CD14-positive monocyte (primary cell): ENCODE measurements at regions not wholly inside any gene's neighbourhood (a gene's known extent, or its start where the extent isn't known, plus 50 kb on each side); places are given as distances from the start of the nearest gene placed in this dataset.

Experiments
- DNase-seq, 3 donors: peaks; one replicate each; pipeline ENCODE4 v3.0.0-alpha.2; 2011 to 2022
- H2AFZ ChIP-seq: 2 replicates; pipeline ENCODE4 v1.6.0; 2012; ENCODE audit warnings: mild to moderate bottlenecking, low read depth, low read length, inconsistent platforms; ENCODE audit not compliant: insufficient read depth, poor library complexity, severe bottlenecking
- H3K27ac ChIP-seq, 2 donors: 1 replicate in 1 of 2; 2 replicates in 1 of 2; pipeline ENCODE4 v1.5.1; 2012 to 2013; ENCODE audit warnings: low read length in 2 of 2, control low read depth in 1 of 2, inconsistent platforms in 1 of 2, low read depth in 1 of 2, mild to moderate bottlenecking in 1 of 2
- H3K27me3 ChIP-seq, 2 donors: one replicate each; pipeline versions ENCODE4 v1.6.0 to v1.6.1; 2011 to 2013; ENCODE audit warnings: low read length in 2 of 2; ENCODE audit not compliant: control insufficient read depth in 2 of 2, insufficient read depth in 2 of 2
- H3K36me3 ChIP-seq, 2 donors: replicated peaks in 1 of 2; 1 replicate in 1 of 2; 2 replicates in 1 of 2; pipeline versions ENCODE4 v1.5.1 to v1.6.1; 2012 to 2013; ENCODE audit warnings: low read length in 2 of 2, control low read depth in 1 of 2, inconsistent platforms in 1 of 2, mild to moderate bottlenecking in 1 of 2; ENCODE audit not compliant: insufficient read depth in 2 of 2, control insufficient read depth in 1 of 2
- H3K4me1 ChIP-seq, 2 donors: 1 replicate in 1 of 2; 2 replicates in 1 of 2; pipeline versions ENCODE4 v1.5.1 to v1.6.1; 2012 to 2013; ENCODE audit warnings: low read length in 2 of 2, control low read depth in 1 of 2, inconsistent platforms in 1 of 2, mild to moderate bottlenecking in 1 of 2, moderate library complexity in 1 of 2; ENCODE audit not compliant: insufficient read depth in 2 of 2, control insufficient read depth in 1 of 2
- H3K4me2 ChIP-seq: replicated peaks from 2 replicates; pipeline ENCODE3; 2012; ENCODE audit warnings: low read length, moderate library complexity, mild to moderate bottlenecking; ENCODE audit not compliant: poor library complexity, severe bottlenecking; ENCODE audit errors: extremely low read depth
- H3K4me3 ChIP-seq, 3 experiments: fragments of 200-600 bp in 1 of 3; sonication (generic) in 1 of 3; replicated peaks in 1 of 3; 1 replicate in 2 of 3; 2 replicates in 1 of 3; pipeline ENCODE4 v1.5.1; 2011 to 2013; ENCODE audit warnings: low read length in 3 of 3, mild to moderate bottlenecking in 3 of 3, control low read depth in 2 of 3, low read depth in 2 of 3, inconsistent platforms in 1 of 3, moderate library complexity in 1 of 3
- H3K79me2 ChIP-seq: 2 replicates; pipeline ENCODE4 v1.6.0; 2012; ENCODE audit warnings: mild to moderate bottlenecking, control low read depth, inconsistent platforms, low read length, moderate library complexity; ENCODE audit not compliant: insufficient read depth
- H3K9ac ChIP-seq: 2 replicates; pipeline ENCODE4 v1.6.0; 2017; ENCODE audit warnings: low read length, mild to moderate bottlenecking; ENCODE audit not compliant: insufficient read depth, poor library complexity, severe bottlenecking
- H3K9me3 ChIP-seq, 2 donors: replicated peaks in 1 of 2; 1 replicate in 1 of 2; 2 replicates in 1 of 2; pipeline versions ENCODE4 v1.5.1 to v1.6.1; 2012 to 2013; ENCODE audit warnings: low read length in 2 of 2, control low read depth in 1 of 2; ENCODE audit not compliant: control insufficient read depth in 1 of 2, insufficient read depth in 1 of 2
- H4K20me1 ChIP-seq: 2 replicates; pipeline ENCODE4 v1.6.0; 2012; ENCODE audit warnings: mild to moderate bottlenecking, low read length, control low read depth, moderate library complexity; ENCODE audit not compliant: insufficient read depth
- H3K27ac Mint-ChIP-seq, 7 donors: one replicate each; pipeline ENCODE4 v1.8.0; 2020; ENCODE audit warnings: mild to moderate bottlenecking in 7 of 7, mixed read lengths in 7 of 7, moderate library complexity in 6 of 7, inconsistent platforms in 2 of 7
- H3K27me3 Mint-ChIP-seq, 3 donors: one replicate each; pipeline ENCODE4 v1.8.0; 2021 to 2022; ENCODE audit warnings: low read depth in 3 of 3, mild to moderate bottlenecking in 3 of 3, mixed read lengths in 3 of 3, moderate library complexity in 3 of 3, inconsistent platforms in 1 of 3
- H3K36me3 Mint-ChIP-seq, 2 donors: one replicate each; pipeline ENCODE4 v1.8.0; 2020; ENCODE audit warnings: mixed read lengths in 2 of 2, inconsistent platforms in 1 of 2, mild to moderate bottlenecking in 1 of 2
- H3K4me1 Mint-ChIP-seq: one replicate; pipeline ENCODE4 v1.8.0; 2020; ENCODE audit warnings: mild to moderate bottlenecking, mixed read lengths
- H3K4me3 Mint-ChIP-seq, 2 donors: one replicate each; pipeline ENCODE4 v1.8.0; 2020; ENCODE audit warnings: mild to moderate bottlenecking in 2 of 2, mixed read lengths in 2 of 2, moderate library complexity in 1 of 2
- H3K9me3 Mint-ChIP-seq, 7 donors: one replicate each; pipeline ENCODE4 v1.8.0; 2020 to 2022; ENCODE audit warnings: mixed read lengths in 7 of 7, mild to moderate bottlenecking in 6 of 7, moderate library complexity in 6 of 7, inconsistent platforms in 2 of 7
- WGBS: methylation state at CpG from one replicate; pipeline ENCODE4 v1.1.5; 2013; ENCODE audit warnings: missing lambda C conversion rate; ENCODE audit not compliant: insufficient coverage; 5-methylcytosine and 5-hydroxymethylcytosine counted together
- intact Hi-C, 2 donors: fragments of 100-400 bp; cut with micrococcal nuclease; formaldehyde crosslinking; loops; one replicate each; pipeline versions ENCODE4 v1.15.0 to v1.15.1; 2023
- TF ChIP-seq, protein P1 (sequence below): fragments of 200-600 bp; IDR thresholded peaks from one replicate; pipeline ENCODE4 v1.8.0; 2022; ENCODE audit warnings: antibody characterized with exemption, mild to moderate bottlenecking

GRCh38 chrX:13492286-13492685 is 77.1 kb upstream of the EGFL6 start:
- H3K27me3 Mint-ChIP-seq: peaks cover 0 to 38% (median 0%) of the 10 kb centered on the region in 3 donors
- intact Hi-C loops: loop anchor here (10.0 kb wide), 3 partner anchors 517 to 667 kb away; partner anchors contain the start of gene TMSB4X (in 1 of the 2)
- Histone ChIP-seq H3K79me2 (no peaks in the 10 kb centered on the region), H3K4me2 (no peak overlapping the region), H3K27me3 (peaks cover 0 to 27% of the 10 kb centered on the region in 2 donors), H3K27ac (no peak overlapping the region), H3K9me3 (no peaks in the 10 kb centered on the region), H3K4me1 (peaks cover 58 to 69% of the 10 kb centered on the region in 2 donors), H3K4me3 (no peak overlapping the region), H3K36me3 (no peaks in the 10 kb centered on the region), H4K20me1 (no peaks in the 10 kb centered on the region), H3K9ac (no peak overlapping the region), H2AFZ (no peak overlapping the region)
- TF ChIP-seq, protein P1, sequence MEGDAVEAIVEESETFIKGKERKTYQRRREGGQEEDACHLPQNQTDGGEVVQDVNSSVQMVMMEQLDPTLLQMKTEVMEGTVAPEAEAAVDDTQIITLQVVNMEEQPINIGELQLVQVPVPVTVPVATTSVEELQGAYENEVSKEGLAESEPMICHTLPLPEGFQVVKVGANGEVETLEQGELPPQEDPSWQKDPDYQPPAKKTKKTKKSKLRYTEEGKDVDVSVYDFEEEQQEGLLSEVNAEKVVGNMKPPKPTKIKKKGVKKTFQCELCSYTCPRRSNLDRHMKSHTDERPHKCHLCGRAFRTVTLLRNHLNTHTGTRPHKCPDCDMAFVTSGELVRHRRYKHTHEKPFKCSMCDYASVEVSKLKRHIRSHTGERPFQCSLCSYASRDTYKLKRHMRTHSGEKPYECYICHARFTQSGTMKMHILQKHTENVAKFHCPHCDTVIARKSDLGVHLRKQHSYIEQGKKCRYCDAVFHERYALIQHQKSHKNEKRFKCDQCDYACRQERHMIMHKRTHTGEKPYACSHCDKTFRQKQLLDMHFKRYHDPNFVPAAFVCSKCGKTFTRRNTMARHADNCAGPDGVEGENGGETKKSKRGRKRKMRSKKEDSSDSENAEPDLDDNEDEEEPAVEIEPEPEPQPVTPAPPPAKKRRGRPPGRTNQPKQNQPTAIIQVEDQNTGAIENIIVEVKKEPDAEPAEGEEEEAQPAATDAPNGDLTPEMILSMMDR: no peak
- no CpG with 5 or more reads among the region's 2 CpGs for WGBS
- peaks cover 49% of the 10 kb centered on the region for H3K4me1 Mint-ChIP-seq
- H3K27ac Mint-ChIP-seq: peak overlapping the region in 3 of 7 donors; percentile 31 to 75 (median 40)
- H3K4me3 Mint-ChIP-seq: no peak overlapping the region
- H3K9me3 Mint-ChIP-seq: no peaks in the 10 kb centered on the region
- H3K36me3 Mint-ChIP-seq: no peaks in the 10 kb centered on the region
- no peak for DNase-seq

GRCh38 chrX:13491061-13491460 is 78.3 kb upstream of the EGFL6 start:
- Histone ChIP-seq H2AFZ (no peak overlapping the region), H3K36me3 (no peaks in the 10 kb centered on the region), H3K9ac (no peak overlapping the region), H3K4me2 (peak overlapping the region; percentile 41), H3K27me3 (peaks cover 0 to 29% of the 10 kb centered on the region in 2 donors), H3K4me3 (peak overlapping the region in 1 of 3 experiments; percentile 34), H3K27ac (peak overlapping the region in 1 of 2 donors; percentile 77), H4K20me1 (no peaks in the 10 kb centered on the region), H3K9me3 (no peaks in the 10 kb centered on the region), H3K4me1 (peaks cover 59 to 72% of the 10 kb centered on the region in 2 donors), H3K79me2 (no peaks in the 10 kb centered on the region)
- H3K36me3 Mint-ChIP-seq: no peaks in the 10 kb centered on the region
- peak; percentile 36 to 67 (median 36) for DNase-seq
- peak overlapping the region; percentile 78 to 91 (median 90) for H3K27ac Mint-ChIP-seq
- peaks cover 50% of the 10 kb centered on the region for H3K4me1 Mint-ChIP-seq
- H3K4me3 Mint-ChIP-seq: peak overlapping the region in 1 of 2 donors; percentile 46
- H3K9me3 Mint-ChIP-seq: no peaks in the 10 kb centered on the region
- intact Hi-C loops: loop anchor here (10.0 kb wide), 3 partner anchors 516 to 666 kb away; partner anchors contain the start of gene TMSB4X (in 1 of the 2)
- WGBS: no CpG with 5 or more reads among the region's 3 CpGs
- TF ChIP-seq, protein P1: no peak
- peaks cover 0 to 42% (median 0%) of the 10 kb centered on the region in 3 donors for H3K27me3 Mint-ChIP-seq
